ENCODE measurements at regions not wholly inside any gene's neighbourhood (a gene's known extent, or its start where the extent isn't known, plus 50 kb on each side); places are given as distances from the start of the nearest gene placed in this dataset.

DNA sequence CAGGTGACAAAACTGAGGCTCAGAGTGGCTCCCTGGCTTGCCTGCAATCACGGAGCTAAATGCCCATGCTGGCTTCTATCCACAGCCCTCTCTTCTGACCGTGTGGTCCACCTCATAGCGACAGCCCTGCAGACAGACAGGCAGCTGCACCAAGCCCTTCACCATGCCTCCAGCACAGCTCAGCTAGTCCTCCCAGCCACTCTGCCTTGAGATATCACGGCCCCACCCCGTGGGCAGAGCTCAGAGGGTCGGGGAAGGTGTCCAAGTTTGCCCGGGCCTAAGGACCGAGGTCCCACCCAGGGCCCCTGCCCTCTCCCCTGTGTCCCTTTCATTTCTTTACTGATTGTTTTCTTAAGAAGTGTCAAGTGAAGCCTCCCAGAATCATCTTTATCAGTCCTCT lies 128.2 kb upstream of the GLI2 start:
- no peak for DNase-seq (ENCODE audit: low spot score)

DNA sequence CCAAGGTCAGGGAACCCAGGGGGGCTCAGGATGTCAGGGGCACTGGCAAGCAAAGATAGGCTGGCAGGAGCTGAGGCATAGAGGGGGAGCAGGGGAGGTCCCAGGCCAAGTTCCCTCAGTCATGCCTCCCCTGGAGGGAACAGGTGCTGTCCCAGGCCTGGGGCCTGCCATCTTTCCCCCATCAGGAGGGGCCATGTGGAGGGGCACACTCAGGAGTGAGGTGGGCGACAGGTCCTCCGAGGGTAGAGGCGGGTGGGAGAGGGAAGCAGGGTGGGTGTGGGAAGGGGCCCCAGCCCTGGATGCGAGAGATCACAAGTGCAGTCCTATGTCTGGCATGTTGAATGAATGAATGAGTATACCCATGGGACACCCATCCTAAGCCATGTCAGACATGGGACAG lies 127.7 kb upstream of the GLI2 start:
- no peak for DNase-seq (ENCODE audit: low spot score)

DNA sequence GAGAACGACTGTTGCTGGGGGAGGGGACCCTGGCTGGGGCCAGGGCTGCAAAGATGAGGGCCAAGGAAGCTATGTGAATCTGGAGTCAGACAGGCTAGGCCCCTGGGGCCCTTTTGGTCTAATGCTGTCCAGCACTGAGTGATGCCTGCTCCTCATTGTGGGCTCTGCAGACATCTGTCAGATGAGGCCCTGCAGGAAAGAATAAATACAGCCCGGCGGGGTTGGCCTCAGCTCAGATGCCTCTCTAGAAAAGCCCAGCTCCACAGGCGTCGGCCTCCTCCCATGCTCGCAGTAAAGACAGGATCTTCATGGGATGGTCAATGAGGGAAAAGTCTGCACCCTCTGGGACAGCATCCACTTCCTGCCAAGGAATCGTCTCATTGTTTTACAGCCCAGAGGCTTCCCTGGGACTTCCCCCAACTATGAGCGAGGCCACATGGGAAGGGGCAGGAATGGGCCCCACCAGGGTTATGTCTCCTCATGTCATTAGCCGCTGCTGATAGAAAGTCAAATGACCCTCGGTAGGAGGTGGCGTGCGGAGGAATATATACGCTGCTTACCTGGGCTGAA lies 125.8 kb upstream of the GLI2 start:
- no peak for DNase-seq (ENCODE audit: low spot score)

DNA sequence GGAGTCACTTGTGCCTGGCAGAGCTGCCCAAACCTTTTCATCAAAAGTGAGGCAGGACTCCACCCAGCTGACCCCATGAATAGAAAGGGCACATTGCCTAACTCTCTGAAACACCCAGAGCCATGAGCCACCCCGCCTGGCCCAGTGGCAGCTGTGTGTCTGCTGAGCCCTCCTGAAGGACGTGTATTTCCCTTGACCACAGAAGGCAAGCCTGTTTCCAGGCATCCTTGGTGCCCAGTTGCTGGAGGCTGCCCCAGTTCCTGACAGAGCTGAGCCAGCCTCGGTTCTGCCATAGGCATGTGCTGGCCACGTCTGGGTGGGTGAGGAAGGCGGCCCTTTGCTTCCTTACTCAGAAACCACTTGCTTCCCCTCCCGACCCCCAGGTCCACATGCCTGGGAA lies 124.7 kb upstream of the GLI2 start:
- no peak for DNase-seq (ENCODE audit: low spot score)

DNA sequence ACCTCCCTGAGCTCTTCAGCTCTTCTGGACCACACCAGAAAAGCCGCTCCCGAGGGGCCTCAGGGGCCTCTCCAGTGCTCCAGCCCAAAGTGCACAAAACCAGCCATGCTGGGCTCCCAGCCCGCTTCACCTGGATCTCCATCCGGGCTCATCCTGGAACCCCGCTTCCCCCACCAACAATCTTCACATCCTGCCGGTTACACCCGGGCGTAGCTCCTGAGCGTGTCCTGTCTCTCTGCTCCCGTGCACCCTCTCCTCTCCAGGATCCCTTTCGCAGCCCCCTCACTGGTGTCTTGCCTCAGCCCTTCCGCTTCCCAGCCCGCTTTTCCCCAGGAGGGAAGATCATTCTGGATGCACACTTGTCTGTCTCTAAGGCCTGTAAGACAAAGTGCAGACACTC lies 123.7 kb upstream of the GLI2 start:
- DNase-seq (ENCODE audit: low spot score): no peak

DNA sequence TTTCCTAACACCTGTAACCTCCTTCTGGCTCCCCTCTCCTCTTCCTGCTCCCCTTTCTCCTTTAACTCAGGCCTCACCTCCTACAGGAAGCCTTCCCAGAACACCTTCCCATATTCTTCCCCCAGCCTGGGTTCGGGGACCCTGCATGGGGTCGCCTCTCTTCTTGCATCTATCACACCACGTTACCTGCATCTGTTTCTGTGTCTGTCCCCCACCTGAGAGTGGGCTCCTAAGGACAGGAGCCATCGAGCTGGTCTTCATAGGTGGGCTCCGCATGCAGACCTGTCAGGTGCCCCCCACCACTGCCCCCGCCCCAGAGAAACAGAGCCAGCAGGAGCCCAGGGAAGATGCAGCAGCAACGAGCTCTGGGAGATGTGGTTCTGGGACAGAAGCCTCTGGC lies 123.2 kb upstream of the GLI2 start:
- DNase-seq (ENCODE audit: low spot score): no peak

DNA sequence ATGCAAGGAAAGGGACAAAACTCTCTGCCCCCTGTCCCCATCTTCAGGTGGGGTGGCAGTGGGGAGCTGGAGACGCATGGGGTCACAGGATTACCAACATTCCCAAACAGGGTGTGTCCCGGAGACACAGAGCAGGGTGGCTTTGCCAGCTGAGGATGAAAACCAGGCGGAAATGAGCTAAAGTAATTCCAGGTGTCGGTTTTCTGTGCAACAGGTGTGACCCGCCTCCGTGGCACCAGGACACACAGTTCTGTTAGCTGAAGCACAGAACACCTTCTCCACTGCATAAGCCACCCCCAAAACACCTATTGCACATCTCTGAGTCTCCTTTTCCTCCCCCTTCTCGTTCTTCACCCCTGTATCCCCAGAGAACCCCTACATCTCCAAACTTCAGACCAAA lies 122.7 kb upstream of the GLI2 start:
- DNase-seq (ENCODE audit: low spot score): no peak

DNA sequence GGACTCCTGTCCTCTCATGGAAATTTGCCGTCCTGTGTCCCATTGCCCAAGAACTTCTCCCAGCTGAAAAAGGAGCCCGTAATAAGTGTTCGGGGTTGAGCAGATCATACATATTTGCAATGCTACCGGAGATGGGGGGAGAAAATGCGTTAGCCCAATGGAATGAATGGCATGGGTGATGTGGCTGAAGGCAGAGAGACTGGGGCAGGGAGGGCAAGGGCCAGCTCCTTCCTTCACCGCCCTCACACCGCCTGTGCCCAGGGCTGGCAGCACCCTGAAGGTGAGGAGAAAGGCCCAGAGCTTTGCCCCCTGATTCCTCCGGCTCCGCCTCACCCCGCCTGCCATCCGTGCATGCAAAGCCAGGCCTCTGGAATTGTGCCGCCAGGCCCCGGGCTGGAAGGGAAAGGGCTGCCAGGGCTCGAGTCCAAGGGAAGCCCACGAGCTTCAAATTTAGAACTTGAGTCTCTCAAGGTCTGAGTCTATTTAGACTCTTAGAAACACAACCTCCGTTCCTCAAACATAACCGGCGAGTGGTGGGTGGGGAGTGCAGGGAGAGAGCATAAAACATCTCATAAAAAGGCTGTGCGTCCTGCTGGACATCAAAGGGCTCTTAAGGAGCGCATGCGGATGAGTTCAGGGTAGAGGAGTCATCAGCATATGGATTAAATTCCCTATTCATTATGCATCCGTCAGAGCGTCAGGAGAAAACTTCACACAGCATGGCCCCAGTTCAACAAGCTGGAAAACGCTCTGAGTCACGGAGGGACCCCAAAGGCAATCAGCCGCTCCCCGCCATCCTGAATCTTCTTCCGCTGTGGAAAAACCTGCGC lies 121.7 kb upstream of the GLI2 start:
- DNase-seq (ENCODE audit: low spot score): no peak

DNA sequence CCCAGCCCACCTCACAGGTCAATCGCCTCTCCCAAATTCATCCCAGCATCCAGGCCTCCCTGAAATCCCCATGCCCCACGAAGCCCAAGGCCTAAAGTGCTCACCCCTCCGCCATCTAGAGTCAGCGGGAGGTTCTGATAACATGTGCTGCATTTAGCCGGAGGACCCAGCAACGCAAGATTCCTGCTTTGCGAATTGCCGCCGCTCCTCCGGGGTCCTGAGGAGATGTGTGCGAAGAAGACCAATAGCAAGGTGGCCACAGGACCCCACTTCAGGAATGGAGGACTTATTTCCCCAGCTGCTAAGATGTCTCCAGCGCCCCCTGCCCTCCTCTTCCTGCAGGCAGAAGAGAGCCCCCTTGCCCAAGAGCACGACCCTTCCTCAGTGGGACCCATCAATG lies 120.8 kb upstream of the GLI2 start:
- no peak for DNase-seq (ENCODE audit: low spot score)

DNA sequence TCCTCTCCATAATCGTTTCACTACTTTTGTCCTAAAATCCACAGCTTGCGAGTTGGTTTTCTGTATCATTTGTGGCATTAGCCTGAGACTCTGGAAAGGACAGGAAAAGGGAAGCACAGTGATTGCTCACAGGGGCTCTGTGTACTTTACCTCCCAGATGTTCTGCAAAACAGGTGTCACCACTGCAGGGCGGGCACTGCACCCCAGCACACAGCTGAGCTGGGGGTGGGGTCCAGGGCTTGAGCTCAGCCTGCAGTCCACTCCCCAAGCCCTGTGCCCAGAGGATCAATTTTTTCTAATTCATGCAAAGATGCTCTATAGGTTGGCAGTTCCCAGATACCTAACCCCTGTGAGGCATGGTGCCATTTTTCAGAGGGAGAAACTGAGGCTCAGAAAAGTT lies 119.4 kb upstream of the GLI2 start:
- DNase-seq (ENCODE audit: low spot score): no peak

DNA sequence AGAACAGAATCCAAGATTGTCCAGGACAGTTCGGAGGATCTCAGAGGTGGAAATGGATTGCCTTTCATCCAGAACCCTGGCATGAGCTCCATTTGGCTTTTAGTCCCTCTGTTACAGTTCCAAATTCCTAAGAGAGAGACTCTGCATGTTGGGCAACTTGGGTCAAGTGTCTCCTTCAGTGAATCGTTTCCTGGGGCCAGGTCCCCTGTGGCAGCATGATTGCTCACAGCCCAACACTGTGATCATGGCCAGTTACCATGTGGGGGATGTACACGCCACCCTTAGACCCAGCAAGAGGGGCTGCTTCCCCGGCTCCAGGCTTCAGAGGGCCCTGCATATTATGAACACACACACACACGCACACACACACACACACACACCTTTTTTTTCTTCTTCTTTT lies 118.6 kb upstream of the GLI2 start:
- no peak for DNase-seq (ENCODE audit: low spot score)

DNA sequence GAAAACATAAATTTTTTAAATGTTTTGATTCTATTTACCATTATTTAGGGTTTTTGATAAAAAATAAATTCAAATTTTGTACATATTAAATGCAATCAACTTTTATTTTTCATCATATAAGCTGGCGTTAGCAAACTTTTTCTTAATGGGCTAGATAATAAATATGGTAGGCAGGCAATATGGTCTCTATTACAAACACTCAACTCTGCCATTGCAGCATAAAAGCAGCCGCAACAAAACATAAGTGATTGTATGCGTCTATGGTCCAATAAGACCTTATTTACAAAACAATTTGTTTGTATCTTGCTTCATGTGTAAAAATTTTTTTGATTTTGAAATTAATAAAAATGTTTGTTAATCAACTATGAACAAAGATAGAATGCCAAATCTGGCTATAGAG lies 116.8 kb upstream of the GLI2 start:
- no peak for DNase-seq (ENCODE audit: low spot score)

DNA sequence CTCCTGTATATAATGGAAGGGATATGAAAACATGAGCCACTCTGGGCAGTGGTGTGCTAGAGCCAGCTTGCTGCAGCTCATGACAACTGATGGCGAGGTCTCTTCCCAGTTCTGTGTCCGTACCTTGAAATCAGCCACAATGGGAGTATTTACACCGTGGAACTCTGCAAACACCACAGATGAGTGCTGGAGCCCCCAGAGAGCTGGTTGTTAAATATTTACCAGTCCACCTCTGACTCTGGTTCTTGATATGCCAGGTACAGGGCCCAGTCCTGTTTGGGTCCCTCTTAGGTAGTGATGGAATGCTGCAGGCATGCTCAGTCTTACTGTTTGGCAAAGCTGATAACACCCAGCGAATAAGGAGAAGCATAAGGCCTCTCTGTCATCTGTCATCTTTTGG lies 116.1 kb upstream of the GLI2 start:
- no peak for DNase-seq (ENCODE audit: low spot score)

DNA sequence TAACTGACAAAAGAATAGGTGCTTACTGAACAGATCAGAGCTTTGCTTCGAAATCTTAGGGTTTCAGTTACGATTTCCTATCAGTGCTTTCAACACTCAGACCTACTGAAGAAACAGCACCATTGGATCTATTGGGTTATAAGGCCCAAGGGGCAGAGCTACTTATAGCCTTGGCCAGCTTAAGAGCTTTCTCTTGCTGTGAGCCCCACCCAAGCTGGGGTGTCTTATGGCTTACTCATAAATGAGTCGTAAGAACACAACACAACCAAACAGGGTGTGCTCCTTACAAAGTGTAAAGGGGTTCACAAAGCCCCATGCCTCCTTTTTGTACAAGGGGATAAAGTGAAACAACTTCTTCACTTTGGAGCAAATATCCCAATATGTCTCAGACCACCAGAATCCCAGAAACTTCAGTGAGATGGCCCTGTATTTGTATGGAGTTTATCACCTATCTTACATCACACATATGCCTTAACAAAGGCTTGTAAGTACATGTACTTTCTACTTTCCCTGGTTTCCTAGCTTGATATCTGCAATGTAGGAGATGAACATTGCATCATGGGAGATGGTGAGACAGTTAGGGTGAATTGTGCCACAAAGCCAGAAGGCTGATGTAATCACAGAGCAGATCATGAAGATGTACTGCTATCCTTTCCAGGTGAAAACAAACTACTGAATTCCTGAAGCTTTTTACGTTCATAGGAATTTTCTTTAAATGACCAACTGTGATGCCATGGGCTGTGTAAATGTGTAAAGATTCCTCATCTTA lies 115.5 kb upstream of the GLI2 start:
- no peak for DNase-seq (ENCODE audit: low spot score)

DNA sequence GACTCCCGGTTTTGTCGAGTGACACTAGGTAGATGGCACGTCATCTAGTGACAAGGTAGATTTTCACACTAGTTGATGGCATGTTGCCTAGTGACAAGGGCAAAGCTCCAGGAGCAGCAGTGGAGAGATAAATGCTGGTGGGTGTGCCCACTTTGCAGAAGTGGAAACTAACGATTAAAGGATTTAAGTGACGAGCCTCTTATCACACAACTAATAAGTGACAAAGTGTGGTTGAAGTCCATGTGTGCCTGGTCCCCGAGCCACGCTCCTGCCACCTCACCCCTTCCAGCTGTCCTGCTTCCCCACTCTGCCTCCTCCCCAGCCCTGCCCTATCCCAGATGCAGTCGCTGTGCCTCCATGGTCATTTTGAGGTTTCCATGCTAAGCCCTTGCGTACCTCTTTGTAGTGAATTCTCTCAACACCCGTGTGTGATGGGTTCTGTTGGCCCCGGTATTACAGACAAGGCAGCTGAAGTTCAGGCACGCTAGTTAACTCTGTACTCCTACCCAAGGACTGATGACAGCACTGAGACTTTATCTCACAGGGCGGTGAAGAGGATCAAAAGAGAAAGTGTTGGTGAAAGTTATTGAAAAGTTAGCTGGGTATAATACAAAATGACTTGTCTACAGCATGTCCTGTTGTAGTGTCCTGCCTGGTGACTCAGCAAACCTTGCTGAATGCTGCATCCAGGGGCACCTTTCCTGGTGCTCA lies 113.4 kb upstream of the GLI2 start:
- DNase-seq (ENCODE audit: low spot score): no peak

DNA sequence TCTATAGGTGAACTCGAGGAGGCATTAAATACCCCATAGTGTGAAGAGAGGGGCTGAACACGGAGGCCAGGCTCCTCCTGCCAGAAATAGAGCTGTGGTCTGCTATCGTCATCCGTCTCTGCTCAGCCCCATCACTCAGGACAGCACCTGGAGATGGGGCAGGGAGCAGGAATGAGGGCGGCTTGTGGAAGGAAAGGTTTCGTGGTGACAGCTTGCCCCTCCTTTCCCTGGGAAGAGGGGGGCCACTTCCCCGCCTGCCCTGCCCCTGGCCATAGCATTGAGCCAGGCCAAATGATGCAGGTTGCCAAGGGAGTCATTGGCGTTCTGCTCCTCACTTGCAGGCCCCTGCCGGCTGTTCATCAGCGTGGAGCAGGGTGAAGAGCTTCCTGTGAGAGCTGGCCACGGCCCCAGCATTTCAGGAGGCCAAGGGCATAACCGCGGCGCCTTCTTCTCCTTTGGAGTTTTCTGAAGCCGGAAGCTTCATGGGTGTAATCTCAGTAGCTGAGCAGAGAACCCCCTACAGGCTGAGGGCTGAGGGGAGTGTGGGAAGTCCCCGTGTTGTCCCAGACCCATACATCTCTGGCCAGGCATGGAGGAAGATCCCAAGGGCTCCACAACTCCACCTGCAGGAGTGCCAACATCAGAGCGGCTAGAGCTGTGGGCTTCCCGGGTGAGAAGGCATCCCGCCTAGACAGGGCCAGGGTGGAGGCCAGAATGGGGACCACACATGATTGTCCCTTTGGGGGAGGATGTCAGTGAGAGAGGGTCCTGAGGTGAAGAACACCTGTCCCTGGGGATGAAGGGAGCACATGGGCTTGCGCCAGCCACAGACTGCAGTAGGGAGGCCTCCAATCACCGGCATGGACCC lies 112.5 kb upstream of the GLI2 start:
- DNase-seq (ENCODE audit: low spot score): no peak

DNA sequence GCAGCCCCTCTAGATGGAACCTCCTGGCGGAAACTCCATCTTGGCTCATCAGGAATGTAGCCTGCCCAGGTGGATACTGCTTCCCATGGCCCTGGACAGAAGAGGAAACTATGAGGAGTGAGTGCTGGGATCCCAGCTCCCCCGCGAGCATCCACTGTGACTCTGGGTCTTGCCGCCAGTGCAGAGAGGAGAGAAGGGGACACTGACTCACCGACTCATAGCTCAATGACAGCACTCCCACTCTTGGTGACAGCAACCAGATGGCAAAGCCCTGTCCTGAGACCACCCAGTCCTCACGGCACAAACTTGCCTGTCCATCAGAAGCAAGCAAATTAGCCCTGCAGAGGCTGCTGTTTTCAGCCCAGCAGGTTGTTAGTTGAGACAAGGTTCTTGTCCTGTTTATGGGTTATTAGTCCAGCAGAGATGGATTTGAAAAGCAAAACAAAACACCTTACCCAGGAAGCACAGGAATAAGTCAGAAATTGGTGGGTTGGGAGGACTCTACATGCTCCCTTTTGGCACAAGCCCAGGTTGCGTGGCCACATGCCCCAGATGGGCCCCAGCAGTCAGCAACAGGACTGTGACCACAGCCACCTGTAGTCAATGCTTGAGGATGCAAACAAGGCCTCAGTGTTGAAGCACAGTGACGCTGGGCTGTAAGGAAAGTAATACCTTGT lies 111.5 kb upstream of the GLI2 start:
- DNase-seq (ENCODE audit: low spot score): no peak

DNA sequence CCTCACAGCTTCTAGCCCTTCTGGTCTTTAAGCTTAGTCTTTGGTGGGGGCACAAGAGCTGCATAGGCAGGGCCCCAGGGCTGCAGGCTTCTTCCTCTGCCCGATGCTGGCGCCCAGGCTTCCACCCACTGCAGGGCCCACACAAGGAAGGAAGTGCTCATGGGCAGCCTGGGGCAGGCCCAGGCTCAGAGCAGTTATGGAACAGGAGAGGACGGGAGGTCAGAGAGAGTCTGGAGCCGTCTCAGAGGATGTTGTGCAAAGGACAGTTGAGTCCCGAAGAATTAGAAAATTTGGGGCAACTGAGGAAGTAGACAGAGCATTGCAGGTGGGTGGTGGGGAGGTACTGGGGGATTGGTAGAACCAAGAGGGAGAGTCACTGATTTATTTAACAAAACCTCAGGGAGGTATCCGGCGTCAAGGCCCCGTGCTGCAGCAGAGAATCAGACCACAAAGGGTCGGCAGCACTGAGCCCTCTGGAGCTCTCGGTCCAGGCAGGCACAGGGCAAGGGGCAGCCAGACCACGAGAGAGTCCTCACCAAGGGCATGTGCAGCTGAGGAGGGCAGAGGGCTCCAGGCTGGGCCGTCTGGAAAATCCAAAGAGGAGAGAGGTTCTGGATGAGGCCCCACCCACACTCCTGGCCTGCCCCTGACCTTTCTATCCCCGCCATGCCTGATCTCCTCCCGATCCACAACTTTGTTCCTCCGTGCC lies 110.8 kb upstream of the GLI2 start:
- DNase-seq (ENCODE audit: low spot score): no peak

DNA sequence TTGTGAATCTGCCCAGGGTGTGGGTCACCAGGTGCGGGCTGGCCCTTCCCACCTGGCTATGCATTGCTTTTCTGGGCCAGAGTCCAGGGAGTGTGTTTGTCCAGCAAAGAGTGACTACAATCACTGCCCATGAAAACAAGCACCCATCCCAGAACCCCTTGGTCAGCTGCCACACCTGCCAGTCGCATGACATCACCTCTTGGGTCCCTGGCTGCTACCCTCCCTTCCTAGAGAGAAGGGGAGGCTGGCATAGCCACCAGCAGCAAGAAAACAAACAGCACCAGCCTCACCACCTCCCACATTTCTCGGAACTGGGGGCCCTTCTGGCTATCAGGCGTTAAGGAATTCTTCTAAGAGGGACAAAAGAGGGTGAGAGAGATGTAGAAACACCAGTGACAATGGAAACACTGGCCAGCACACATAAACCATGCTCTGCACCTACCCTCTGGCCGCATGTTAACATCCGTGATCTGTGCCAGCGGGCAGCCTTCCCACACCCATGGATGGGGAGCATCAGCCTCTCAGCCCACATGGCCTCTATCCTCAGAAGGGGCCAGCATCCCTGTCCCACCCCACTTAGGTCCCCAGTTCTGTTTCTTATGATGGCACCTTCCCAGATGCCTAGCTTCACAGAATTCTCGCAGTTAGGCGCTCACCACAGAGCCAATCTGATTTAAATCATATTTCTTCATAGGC lies 109.7 kb upstream of the GLI2 start:
- DNase-seq (ENCODE audit: low spot score): no peak

DNA sequence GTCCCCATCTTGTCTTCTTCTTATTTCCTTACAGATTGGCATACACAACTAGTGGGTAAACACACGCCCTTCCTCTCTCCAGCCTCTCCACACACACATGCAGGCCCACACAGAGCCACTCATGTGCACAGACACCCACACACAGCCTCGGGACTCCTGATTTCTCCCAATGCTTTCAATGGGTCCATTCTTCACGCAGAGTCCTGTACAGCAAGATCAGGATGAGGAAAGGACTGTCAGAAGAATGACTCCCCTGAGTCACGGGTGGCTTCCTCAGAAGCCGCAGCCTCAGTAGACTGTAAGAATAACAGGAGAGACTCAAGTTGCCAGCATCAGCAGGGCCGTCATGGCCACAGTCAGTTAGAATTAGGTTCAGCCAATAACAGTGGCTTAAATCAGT lies 109.1 kb upstream of the GLI2 start:
- DNase-seq (ENCODE audit: low spot score): no peak

All from hematopoietic multipotent progenitor cell treated with erythropoietin and hydrocortisone succinate and interleukin-3 and kit ligand, for 17 days (in vitro differentiated cells).